A549 (cell line): ENCODE measurements at regions not wholly inside any gene's neighbourhood (a gene's known extent, or its start where the extent isn't known, plus 50 kb on each side); places are given as distances from the start of the nearest gene placed in this dataset.

ENCODE experiments used
- ATAC-seq, 2 experiments: fragments of 200-7000 bp in 1 of 2; fragments of >200 bp in 1 of 2; cut with Nextera tagmentation in 1 of 2; cut with Tn5 transposase in 1 of 2; 3 replicates each; pipeline versions ENCODE4 v1.8.0 to v1.9.1; 2018 to 2020; ENCODE audit warnings: mild to moderate bottlenecking in 1 of 2, moderate library complexity in 1 of 2
- CTCF ChIA-PET: fragments of 300-600 bp; sonication (Branson Sonifier 250); formaldehyde crosslinking; extraction: SDS; loops from one replicate; lab custom pipeline; 2021; ENCODE audit warnings: antibody characterized with exemption, inconsistent platforms; lab: Yijun Ruan, JAX
- POLR2A ChIA-PET: fragments of 350-600 bp; formaldehyde crosslinking; extraction: SDS; loops from one replicate; lab custom pipeline; 2021; ENCODE audit warnings: antibody characterized with exemption, inconsistent platforms; lab: Yijun Ruan, JAX
- DNase-seq, 2 experiments: peaks; one replicate each; pipeline versions ENCODE4 v3.0.0 to v3.0.0-alpha.2; 2011 to 2016; ENCODE audit warnings: low read depth in 1 of 2, low spot score in 1 of 2
- FAIRE-seq: peaks from 2 replicates; lab custom pipeline; 2011; peaks lifted over from hg19 to GRCh38; lab: Jason Lieb, UNC
- H3K27ac ChIP-seq, 2 experiments: fragments of >200 bp; sonication (Bioruptor Twin); formaldehyde crosslinking; 3 replicates each; pipeline ENCODE4 v1.5.1; 2016 to 2017
- H3K4me1 ChIP-seq: fragments of >200 bp; sonication (Bioruptor Twin); formaldehyde crosslinking; 3 replicates; pipeline ENCODE4 v1.6.1; 2016
- H3K4me2 ChIP-seq: fragments of >200 bp; sonication (Bioruptor Twin); formaldehyde crosslinking; 3 replicates; pipeline ENCODE4 v1.6.1; 2016
- H3K4me3 ChIP-seq: fragments of >200 bp; sonication (Bioruptor Twin); formaldehyde crosslinking; 3 replicates; pipeline ENCODE4 v1.5.1; 2016
- H3K9me3 ChIP-seq: fragments of >200 bp; sonication (Bioruptor Twin); formaldehyde crosslinking; 3 replicates; pipeline ENCODE4 v1.6.1; 2016
- CEBPB ChIP-seq, 2 experiments: fragments of >200 bp in 1 of 2; sonication (Bioruptor Twin) in 1 of 2; formaldehyde crosslinking in 1 of 2; IDR thresholded peaks; 2 replicates each; pipeline ENCODE4 v1.6.1; 2012 to 2016
- CHD2 ChIP-seq: fragments of 150-350 bp; IDR thresholded peaks from 2 replicates; pipeline ENCODE4 v1.6.1; 2014; ENCODE audit warnings: low read length; ENCODE audit not compliant: partially characterized antibody
- CHD4 ChIP-seq: fragments of 200-600 bp; sonication (generic); IDR thresholded peaks from 2 replicates; pipeline ENCODE4 v1.6.1; 2016; ENCODE audit warnings: antibody characterized with exemption, mild to moderate bottlenecking, borderline replicate concordance
- EHF ChIP-seq: fragments of 250-450 bp; sonication (Bioruptor Pico); IDR thresholded peaks from 2 replicates; pipeline ENCODE4 v1.5.0; 2020; ENCODE audit warnings: mild to moderate bottlenecking
- ELK1 ChIP-seq: fragments of 150-350 bp; IDR thresholded peaks from 2 replicates; pipeline ENCODE4 v1.6.1; 2014; ENCODE audit warnings: low read depth, mild to moderate bottlenecking, low read length
- FOSB ChIP-seq: fragments of 250-450 bp; sonication (Bioruptor Pico); IDR thresholded peaks from 2 replicates; pipeline ENCODE4 v1.5.0; 2020; ENCODE audit warnings: mild to moderate bottlenecking, moderate library complexity
- FOSL2 ChIP-seq, 2 experiments: fragments of 450-650 bp in 1 of 2; fragments of >200 bp in 1 of 2; sonication (Bioruptor Twin) in 1 of 2; formaldehyde crosslinking; IDR thresholded peaks; 2 replicates each; pipeline versions ENCODE4 v1.5.0 to v1.6.1; 2016 to 2020; ENCODE audit warnings: mild to moderate bottlenecking in 1 of 2, moderate library complexity in 1 of 2
- GATA3 ChIP-seq: IDR thresholded peaks from 2 replicates; pipeline ENCODE4 v1.6.1; 2012; ENCODE audit warnings: borderline replicate concordance
- HEYL ChIP-seq: fragments of 250-450 bp; sonication (Bioruptor Pico); IDR thresholded peaks from 2 replicates; pipeline ENCODE4 v1.8.0; 2021; ENCODE audit warnings: mild to moderate bottlenecking, moderate library complexity
- HOXB13 ChIP-seq: fragments of 250-450 bp; sonication (Bioruptor Pico); IDR thresholded peaks from 2 replicates; pipeline ENCODE4 v1.5.0; 2020; ENCODE audit warnings: low read depth, mild to moderate bottlenecking, moderate library complexity
- JUNB ChIP-seq: fragments of >200 bp; sonication (Bioruptor Twin); formaldehyde crosslinking; IDR thresholded peaks from 2 replicates; pipeline ENCODE4 v1.6.1; 2016
- KDM5A ChIP-seq: fragments of 200-600 bp; sonication (generic); IDR thresholded peaks from 2 replicates; pipeline ENCODE4 v1.6.1; 2016; ENCODE audit warnings: antibody characterized with exemption, mild to moderate bottlenecking
- MAFK ChIP-seq: fragments of 450-650 bp; IDR thresholded peaks from 2 replicates; pipeline ENCODE4 v1.6.1; 2014; ENCODE audit not compliant: partially characterized antibody
- NR3C1 ChIP-seq: fragments of >200 bp; sonication (Bioruptor Twin); formaldehyde crosslinking; IDR thresholded peaks from 3 replicates; pipeline ENCODE4 v1.6.1; 2017
- PHF8 ChIP-seq: fragments of 200-600 bp; sonication (generic); IDR thresholded peaks from 2 replicates; pipeline ENCODE4 v1.6.1; 2016; ENCODE audit warnings: low read depth, mild to moderate bottlenecking, antibody characterized with exemption, moderate library complexity, borderline replicate concordance
- RCOR1 ChIP-seq: fragments of 150-350 bp; IDR thresholded peaks from 2 replicates; pipeline ENCODE4 v1.6.1; 2014; ENCODE audit warnings: antibody characterized with exemption, low read length, low read depth
- SMC3 ChIP-seq: fragments of >200 bp; sonication (Bioruptor Twin); formaldehyde crosslinking; IDR thresholded peaks from 3 replicates; pipeline ENCODE4 v1.6.1; 2018; ENCODE audit warnings: inconsistent platforms
- SREBF2 ChIP-seq: fragments of 450-650 bp; IDR thresholded peaks from 2 replicates; pipeline ENCODE4 v1.6.1; 2014; ENCODE audit warnings: mild to moderate bottlenecking, moderate library complexity
- ZNF302 ChIP-seq: fragments of 250-450 bp; sonication (Bioruptor Pico); IDR thresholded peaks from 2 replicates; pipeline ENCODE4 v1.9.0; 2021; ENCODE audit warnings: inconsistent platforms, mild to moderate bottlenecking, moderate library complexity
- WGBS: methylation state at CpG from one replicate; pipeline ENCODE4 v1.1.6; 2017; ENCODE audit errors: missing lambda C conversion rate; 5-methylcytosine and 5-hydroxymethylcytosine counted together
- TF ChIP-seq, protein P1 (sequence below): fragments of >200 bp; sonication (Bioruptor Twin); formaldehyde crosslinking; IDR thresholded peaks from 3 replicates; pipeline ENCODE4 v1.6.1; 2016
- TF ChIP-seq, protein P2 (sequence below): fragments of 250-450 bp; sonication (Bioruptor Pico); IDR thresholded peaks from 2 replicates; pipeline ENCODE4 v1.5.0; 2020; ENCODE audit warnings: low read depth, mild to moderate bottlenecking, moderate library complexity
- TF ChIP-seq, protein P3 (sequence below): fragments of >200 bp; sonication (Bioruptor Twin); formaldehyde crosslinking; IDR thresholded peaks from 2 replicates; pipeline ENCODE4 v1.6.1; 2016
- TF ChIP-seq, protein P4 (sequence below): fragments of >200 bp; sonication (Bioruptor Twin); formaldehyde crosslinking; IDR thresholded peaks from 3 replicates; pipeline ENCODE4 v1.5.1; 2016
- TF ChIP-seq, protein P5 (sequence below): IDR thresholded peaks from 2 replicates; pipeline ENCODE4 v1.6.1; 2012; ENCODE audit warnings: low read depth, borderline replicate concordance
- TF ChIP-seq, protein P6 (sequence below): fragments of 450-650 bp; IDR thresholded peaks from 2 replicates; pipeline ENCODE4 v1.6.1; 2014; ENCODE audit warnings: antibody characterized with exemption

DNA sequence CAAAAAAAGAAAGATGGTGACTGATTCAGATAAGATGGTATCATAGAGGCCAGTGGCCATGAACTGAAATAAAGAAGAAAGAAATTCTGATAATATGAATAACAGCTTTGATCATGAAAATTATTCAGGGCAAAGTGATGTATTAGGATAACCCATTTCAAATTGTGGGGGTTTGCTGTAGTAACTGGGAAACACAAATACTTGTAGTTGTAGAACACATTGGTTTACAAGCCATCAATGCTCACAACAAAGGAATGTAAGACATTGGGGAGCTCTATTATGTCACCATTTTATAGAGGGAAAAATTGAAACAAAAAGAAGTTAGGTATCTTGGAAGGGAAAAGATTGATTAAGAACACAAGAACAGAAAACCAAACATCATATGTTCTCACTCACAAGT, 140.4 kb upstream of the FRMD6 start:
- TF ChIP-seq, protein P1, sequence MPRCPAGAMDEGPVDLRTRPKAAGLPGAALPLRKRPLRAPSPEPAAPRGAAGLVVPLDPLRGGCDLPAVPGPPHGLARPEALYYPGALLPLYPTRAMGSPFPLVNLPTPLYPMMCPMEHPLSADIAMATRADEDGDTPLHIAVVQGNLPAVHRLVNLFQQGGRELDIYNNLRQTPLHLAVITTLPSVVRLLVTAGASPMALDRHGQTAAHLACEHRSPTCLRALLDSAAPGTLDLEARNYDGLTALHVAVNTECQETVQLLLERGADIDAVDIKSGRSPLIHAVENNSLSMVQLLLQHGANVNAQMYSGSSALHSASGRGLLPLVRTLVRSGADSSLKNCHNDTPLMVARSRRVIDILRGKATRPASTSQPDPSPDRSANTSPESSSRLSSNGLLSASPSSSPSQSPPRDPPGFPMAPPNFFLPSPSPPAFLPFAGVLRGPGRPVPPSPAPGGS: no peak
- no peak for TF ChIP-seq SREBF2
- TF ChIP-seq, protein P2, sequence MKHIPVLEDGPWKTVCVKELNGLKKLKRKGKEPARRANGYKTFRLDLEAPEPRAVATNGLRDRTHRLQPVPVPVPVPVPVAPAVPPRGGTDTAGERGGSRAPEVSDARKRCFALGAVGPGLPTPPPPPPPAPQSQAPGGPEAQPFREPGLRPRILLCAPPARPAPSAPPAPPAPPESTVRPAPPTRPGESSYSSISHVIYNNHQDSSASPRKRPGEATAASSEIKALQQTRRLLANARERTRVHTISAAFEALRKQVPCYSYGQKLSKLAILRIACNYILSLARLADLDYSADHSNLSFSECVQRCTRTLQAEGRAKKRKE: no peak
- no peak for TF ChIP-seq ZNF302
- TF ChIP-seq CHD2: no peak
- TF ChIP-seq MAFK: no peak
- TF ChIP-seq, protein P3, sequence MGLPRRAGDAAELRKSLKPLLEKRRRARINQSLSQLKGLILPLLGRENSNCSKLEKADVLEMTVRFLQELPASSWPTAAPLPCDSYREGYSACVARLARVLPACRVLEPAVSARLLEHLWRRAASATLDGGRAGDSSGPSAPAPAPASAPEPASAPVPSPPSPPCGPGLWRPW: no peak
- no peak for TF ChIP-seq SMC3
- TF ChIP-seq JUNB: no peak
- TF ChIP-seq, protein P4, sequence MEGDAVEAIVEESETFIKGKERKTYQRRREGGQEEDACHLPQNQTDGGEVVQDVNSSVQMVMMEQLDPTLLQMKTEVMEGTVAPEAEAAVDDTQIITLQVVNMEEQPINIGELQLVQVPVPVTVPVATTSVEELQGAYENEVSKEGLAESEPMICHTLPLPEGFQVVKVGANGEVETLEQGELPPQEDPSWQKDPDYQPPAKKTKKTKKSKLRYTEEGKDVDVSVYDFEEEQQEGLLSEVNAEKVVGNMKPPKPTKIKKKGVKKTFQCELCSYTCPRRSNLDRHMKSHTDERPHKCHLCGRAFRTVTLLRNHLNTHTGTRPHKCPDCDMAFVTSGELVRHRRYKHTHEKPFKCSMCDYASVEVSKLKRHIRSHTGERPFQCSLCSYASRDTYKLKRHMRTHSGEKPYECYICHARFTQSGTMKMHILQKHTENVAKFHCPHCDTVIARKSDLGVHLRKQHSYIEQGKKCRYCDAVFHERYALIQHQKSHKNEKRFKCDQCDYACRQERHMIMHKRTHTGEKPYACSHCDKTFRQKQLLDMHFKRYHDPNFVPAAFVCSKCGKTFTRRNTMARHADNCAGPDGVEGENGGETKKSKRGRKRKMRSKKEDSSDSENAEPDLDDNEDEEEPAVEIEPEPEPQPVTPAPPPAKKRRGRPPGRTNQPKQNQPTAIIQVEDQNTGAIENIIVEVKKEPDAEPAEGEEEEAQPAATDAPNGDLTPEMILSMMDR: no peak
- no peak for TF ChIP-seq FOSL2 (IDR thresholded peaks at IDR 0.05)
- TF ChIP-seq FOSL2 (CRISPR knock-in tag; IDR thresholded peaks at IDR 0.05): no peak
- TF ChIP-seq HEYL (CRISPR knock-in tag): no peak
- TF ChIP-seq CEBPB (IDR thresholded peaks at IDR 0.05): no peak
- TF ChIP-seq HOXB13: no peak
- no peak for TF ChIP-seq GATA3
- no peak for TF ChIP-seq CHD4
- TF ChIP-seq RCOR1: no peak
- ChIA-PET POLR2A (no interaction called here), CTCF (interaction anchor here (0.8 to 0.9 kb wide), 2 partner anchors 12 to 89 kb away, joined by 3 to 4 read pairs; no protein-coding TSS in a partner anchor)
- no peak overlapping the region for H3K4me2 ChIP-seq
- FAIRE-seq (no peak), DNase-seq (no peak), ATAC-seq (no peak)
- no peaks in the 10 kb centered on the region for H3K9me3 ChIP-seq
- no peak overlapping the region for H3K27ac ChIP-seq
- H3K4me1 ChIP-seq: no peaks in the 10 kb centered on the region
- H3K4me3 ChIP-seq: no peak overlapping the region

DNA sequence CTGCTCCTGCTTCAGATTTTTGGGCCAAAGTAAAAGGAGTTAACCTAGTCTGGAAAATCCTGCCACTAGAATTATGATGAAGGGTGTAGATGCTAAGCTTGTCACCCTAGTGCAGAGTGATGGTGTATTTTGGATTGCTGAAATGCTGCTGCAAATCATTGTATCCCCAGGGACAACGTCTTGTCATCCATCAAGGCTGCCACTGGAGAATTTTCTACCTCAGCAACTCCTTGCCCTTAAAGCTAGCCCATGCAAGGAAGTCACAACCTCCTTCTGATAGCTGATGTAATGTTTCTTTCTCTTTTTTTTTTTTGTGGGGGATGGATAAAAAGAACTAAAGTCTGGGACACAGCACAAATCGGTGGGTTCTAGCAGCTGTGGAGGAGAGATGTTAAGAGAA, 139.4 kb upstream of the FRMD6 start:
- FAIRE-seq (no peak), ATAC-seq (no peak), DNase-seq (no peak)
- 41% methylated on average over 2 of the region's 2 CpGs for WGBS
- no peak overlapping the region for H3K27ac ChIP-seq
- no peaks in the 10 kb centered on the region for H3K4me1 ChIP-seq
- ChIA-PET CTCF (interaction anchor here (0.8 kb wide), 1 partner anchor 277 kb away, joined by 3 read pairs; no protein-coding TSS in a partner anchor), POLR2A (no interaction called here)
- no peak overlapping the region for H3K4me2 ChIP-seq
- no peak overlapping the region for H3K4me3 ChIP-seq
- TF ChIP-seq, protein P4: no peak
- TF ChIP-seq, protein P5, sequence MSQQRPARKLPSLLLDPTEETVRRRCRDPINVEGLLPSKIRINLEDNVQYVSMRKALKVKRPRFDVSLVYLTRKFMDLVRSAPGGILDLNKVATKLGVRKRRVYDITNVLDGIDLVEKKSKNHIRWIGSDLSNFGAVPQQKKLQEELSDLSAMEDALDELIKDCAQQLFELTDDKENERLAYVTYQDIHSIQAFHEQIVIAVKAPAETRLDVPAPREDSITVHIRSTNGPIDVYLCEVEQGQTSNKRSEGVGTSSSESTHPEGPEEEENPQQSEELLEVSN: no peak
- TF ChIP-seq, protein P6, sequence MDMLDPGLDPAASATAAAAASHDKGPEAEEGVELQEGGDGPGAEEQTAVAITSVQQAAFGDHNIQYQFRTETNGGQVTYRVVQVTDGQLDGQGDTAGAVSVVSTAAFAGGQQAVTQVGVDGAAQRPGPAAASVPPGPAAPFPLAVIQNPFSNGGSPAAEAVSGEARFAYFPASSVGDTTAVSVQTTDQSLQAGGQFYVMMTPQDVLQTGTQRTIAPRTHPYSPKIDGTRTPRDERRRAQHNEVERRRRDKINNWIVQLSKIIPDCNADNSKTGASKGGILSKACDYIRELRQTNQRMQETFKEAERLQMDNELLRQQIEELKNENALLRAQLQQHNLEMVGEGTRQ: no peak
- TF ChIP-seq, protein P1: no peak
- TF ChIP-seq PHF8 (no peak), ELK1 (no peak), FOSB (CRISPR knock-in tag) (no peak), ZNF302 (no peak), NR3C1 (no peak), EHF (CRISPR knock-in tag) (no peak), CHD2 (no peak), KDM5A (no peak), FOSL2 (IDR thresholded peaks at IDR 0.05) (no peak), FOSL2 (CRISPR knock-in tag; IDR thresholded peaks at IDR 0.05) (no peak), CEBPB (IDR thresholded peaks at IDR 0.05) (no peak)
- H3K9me3 ChIP-seq: no peaks in the 10 kb centered on the region
